Fibroblast of mammary gland (primary cell): ENCODE measurements at regions not wholly inside any gene's neighbourhood (a gene's known extent, or its start where the extent isn't known, plus 50 kb on each side); places are given as distances from the start of the nearest gene placed in this dataset.

Source experiments
- DNase-seq: peaks from one replicate; pipeline ENCODE4 v3.0.0-alpha.2; 2010; ENCODE audit warnings: low read depth
- H3K4me3 ChIP-seq: 2 replicates; pipeline ENCODE4 v1.5.1; 2011; ENCODE audit warnings: low read depth, mild to moderate bottlenecking, low read length, moderate library complexity; ENCODE audit not compliant: control insufficient read depth
- TF ChIP-seq, protein P1 (sequence below): conservative IDR thresholded peaks from 2 replicates; pipeline ENCODE4 v1.5.1; 2011; ENCODE audit warnings: low read depth, low read length, inconsistent platforms; ENCODE audit not compliant: control insufficient read depth, insufficient read depth

- no peak for DNase-seq
- TF ChIP-seq, protein P1, sequence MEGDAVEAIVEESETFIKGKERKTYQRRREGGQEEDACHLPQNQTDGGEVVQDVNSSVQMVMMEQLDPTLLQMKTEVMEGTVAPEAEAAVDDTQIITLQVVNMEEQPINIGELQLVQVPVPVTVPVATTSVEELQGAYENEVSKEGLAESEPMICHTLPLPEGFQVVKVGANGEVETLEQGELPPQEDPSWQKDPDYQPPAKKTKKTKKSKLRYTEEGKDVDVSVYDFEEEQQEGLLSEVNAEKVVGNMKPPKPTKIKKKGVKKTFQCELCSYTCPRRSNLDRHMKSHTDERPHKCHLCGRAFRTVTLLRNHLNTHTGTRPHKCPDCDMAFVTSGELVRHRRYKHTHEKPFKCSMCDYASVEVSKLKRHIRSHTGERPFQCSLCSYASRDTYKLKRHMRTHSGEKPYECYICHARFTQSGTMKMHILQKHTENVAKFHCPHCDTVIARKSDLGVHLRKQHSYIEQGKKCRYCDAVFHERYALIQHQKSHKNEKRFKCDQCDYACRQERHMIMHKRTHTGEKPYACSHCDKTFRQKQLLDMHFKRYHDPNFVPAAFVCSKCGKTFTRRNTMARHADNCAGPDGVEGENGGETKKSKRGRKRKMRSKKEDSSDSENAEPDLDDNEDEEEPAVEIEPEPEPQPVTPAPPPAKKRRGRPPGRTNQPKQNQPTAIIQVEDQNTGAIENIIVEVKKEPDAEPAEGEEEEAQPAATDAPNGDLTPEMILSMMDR, result no peak
- H3K4me3 ChIP-seq, result no peak overlapping the region
Observed at GRCh38 chr15:81766829-81767475, 278.9 kb downstream of the MEX3B start.

- no peak overlapping the region for H3K4me3 ChIP-seq
- DNase-seq, result no peak
- TF ChIP-seq, protein P1, result no peak
Observed at GRCh38 chr15:81765816-81766215, 280.0 kb downstream of the MEX3B start.

DNA sequence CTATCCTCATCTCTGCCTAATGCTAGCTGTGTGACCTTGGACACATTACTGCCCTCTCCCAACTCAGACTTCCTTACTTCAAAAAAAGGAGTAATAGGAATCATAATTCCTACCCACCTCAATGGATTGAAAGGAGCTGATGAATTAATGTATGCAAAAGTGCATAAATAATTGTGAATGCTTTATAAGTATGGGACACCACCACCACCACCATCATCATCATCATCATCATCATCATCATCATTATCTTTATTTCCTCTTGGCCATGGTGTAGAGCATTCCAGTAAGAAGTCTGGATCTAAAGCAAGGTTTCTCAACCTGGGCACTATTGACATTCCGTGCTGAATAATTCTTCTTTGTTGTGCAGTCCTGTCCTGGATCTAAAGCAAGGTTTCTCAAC, 282.5 kb downstream of the MEX3B start:
- TF ChIP-seq, protein P1, result no peak
- H3K4me3 ChIP-seq, result no peak overlapping the region

DNA sequence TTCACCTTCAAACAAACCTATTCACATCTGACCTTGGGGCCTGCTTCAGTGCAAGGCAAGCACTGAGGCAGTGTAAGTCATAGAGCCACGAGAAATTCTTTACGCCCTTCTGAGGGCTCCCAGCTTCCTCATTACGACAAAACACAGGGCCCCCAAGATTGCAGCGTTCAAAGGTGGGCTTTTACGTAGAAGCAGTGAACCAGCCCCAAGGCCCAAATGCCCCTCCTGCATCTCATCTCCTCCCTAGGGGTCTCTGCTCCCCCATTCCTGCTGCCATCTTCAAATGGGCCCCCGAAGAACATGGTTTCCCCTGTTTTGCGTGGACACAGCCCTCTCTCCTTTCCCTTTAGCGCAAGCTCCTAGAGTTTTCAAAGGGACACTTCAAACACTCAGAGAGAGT, 285.1 kb downstream of the MEX3B start:
- H3K4me3 ChIP-seq, result no peak overlapping the region
- no peak for DNase-seq
- TF ChIP-seq, protein P1, result no peak

More for the DNA sequence above, 282.5 kb downstream of the MEX3B start:
- no peak for DNase-seq

- TF ChIP-seq, protein P1, result no peak
- H3K4me3 ChIP-seq, result no peak overlapping the region
- no peak for DNase-seq
Observed at GRCh38 chr15:81758818-81759284, 287.0 kb downstream of the MEX3B start.

DNA sequence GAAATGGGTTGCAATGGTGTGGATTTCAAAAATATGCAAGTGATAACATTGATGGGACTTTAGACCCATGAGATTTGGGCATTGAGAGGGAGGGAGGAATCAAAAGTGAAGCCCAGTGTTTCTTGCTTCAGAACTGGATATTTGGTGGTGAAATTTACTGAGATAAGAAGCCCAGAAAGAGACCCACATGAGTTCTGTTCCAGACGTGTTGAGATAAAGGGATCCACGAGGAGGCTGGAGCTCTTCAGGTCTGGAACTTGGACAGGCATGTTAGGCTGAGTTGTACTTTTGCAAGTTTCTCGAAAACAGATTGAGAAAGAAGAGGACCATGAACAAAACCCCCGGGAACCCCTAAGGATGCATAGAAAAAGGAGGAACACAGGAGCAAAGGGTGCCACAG, 290.2 kb downstream of the MEX3B start:
- TF ChIP-seq, protein P1, result no peak
- no peak overlapping the region for H3K4me3 ChIP-seq
- no peak for DNase-seq

DNA sequence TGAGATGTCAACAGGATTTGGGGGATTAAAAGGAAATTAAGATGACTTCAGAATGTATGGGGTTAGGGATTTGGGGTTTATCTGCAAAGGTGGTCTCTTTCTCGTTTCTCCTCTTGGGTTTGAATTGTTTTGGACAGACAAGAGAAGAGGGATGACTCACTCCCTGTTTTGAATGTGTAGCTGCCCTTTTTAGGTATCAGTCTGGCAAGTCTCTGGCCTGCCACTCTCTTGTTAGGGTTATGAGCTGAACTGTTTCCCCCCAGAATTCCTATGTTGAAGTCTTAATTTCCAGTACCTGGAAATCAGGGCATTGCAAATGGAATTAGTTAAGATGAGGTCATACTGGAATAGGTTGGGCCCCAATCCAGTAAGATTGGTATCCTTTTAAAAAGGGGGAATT, 291.7 kb downstream of the MEX3B start:
- DNase-seq, result no peak
- H3K4me3 ChIP-seq, result no peak overlapping the region
- TF ChIP-seq, protein P1, result no peak
